ENCODE measurements at regions not wholly inside any gene's neighbourhood (a gene's known extent, or its start where the extent isn't known, plus 50 kb on each side); places are given as distances from the start of the nearest gene placed in this dataset.

GRCh38 chr4:176885224-176885623 lies 92.5 kb upstream of the VEGFC start:
- H2AFZ ChIP-seq (ENCODE audit: low read length), result no peak overlapping the region
- no peak for DNase-seq (ENCODE audit: insufficient read length, low spot score, missing footprints)
- TF ChIP-seq CTCF (IDR thresholded peaks at IDR 0.05; ENCODE audit: extremely low read depth, low read depth, low read length), result no peak

GRCh38 chr4:176886135-176886534 lies 93.4 kb upstream of the VEGFC start:
- Histone ChIP-seq H3K27ac (ENCODE audit: low read depth, low read length) (peak overlapping the region; percentile 88), H3K9me3 (ENCODE audit: low read depth, low read length) (no peaks in the 10 kb centered on the region), H3K27me3 (ENCODE audit: insufficient read depth, low read length) (no peaks in the 10 kb centered on the region), H3K4me2 (ENCODE audit: insufficient read depth, low read length) (no peak overlapping the region), H3K79me2 (ENCODE audit: insufficient read depth, low read length) (peaks cover 13% of the 10 kb centered on the region), H3K36me3 (ENCODE audit: insufficient read depth, low read length) (no peaks in the 10 kb centered on the region), H3K4me1 (ENCODE audit: insufficient read depth, low read length) (peaks cover 43% of the 10 kb centered on the region), H4K20me1 (ENCODE audit: insufficient read depth, low read length) (no peaks in the 10 kb centered on the region), H3K4me3 (ENCODE audit: insufficient read depth, low read length) (no peak overlapping the region), H2AFZ (ENCODE audit: low read length) (no peak overlapping the region)
- TF ChIP-seq CTCF (IDR thresholded peaks at IDR 0.05; ENCODE audit: extremely low read depth, low read depth, low read length), result no peak
- DNase-seq (ENCODE audit: insufficient read length, low spot score, missing footprints), result no peak

More at GRCh38 chr4:176885224-176885623, 92.5 kb upstream of the VEGFC start:
- no peaks in the 10 kb centered on the region for H4K20me1 ChIP-seq (ENCODE audit: insufficient read depth, low read length)
- no peaks in the 10 kb centered on the region for H3K9me3 ChIP-seq (ENCODE audit: low read depth, low read length)
- H3K27ac ChIP-seq (ENCODE audit: low read depth, low read length), result peak overlapping the region; percentile 88
- H3K27me3 ChIP-seq (ENCODE audit: insufficient read depth, low read length), result no peaks in the 10 kb centered on the region
- H3K36me3 ChIP-seq (ENCODE audit: insufficient read depth, low read length), result no peaks in the 10 kb centered on the region
- no peak overlapping the region for H3K4me2 ChIP-seq (ENCODE audit: insufficient read depth, low read length)
- H3K79me2 ChIP-seq (ENCODE audit: insufficient read depth, low read length), result peaks cover 22% of the 10 kb centered on the region
- no peak overlapping the region for H3K4me3 ChIP-seq (ENCODE audit: insufficient read depth, low read length)
- peaks cover 43% of the 10 kb centered on the region for H3K4me1 ChIP-seq (ENCODE audit: insufficient read depth, low read length)

GRCh38 chr4:176889776-176890175 lies 97.1 kb upstream of the VEGFC start:
- no peak for TF ChIP-seq CTCF (IDR thresholded peaks at IDR 0.05; ENCODE audit: extremely low read depth, low read depth, low read length)
- Histone ChIP-seq H2AFZ (ENCODE audit: low read length) (no peak overlapping the region), H3K9me3 (ENCODE audit: low read depth, low read length) (no peaks in the 10 kb centered on the region), H3K4me3 (ENCODE audit: insufficient read depth, low read length) (no peak overlapping the region), H4K20me1 (ENCODE audit: insufficient read depth, low read length) (no peaks in the 10 kb centered on the region), H3K36me3 (ENCODE audit: insufficient read depth, low read length) (no peaks in the 10 kb centered on the region), H3K27ac (ENCODE audit: low read depth, low read length) (no peak overlapping the region), H3K27me3 (ENCODE audit: insufficient read depth, low read length) (no peaks in the 10 kb centered on the region), H3K4me2 (ENCODE audit: insufficient read depth, low read length) (no peak overlapping the region), H3K4me1 (ENCODE audit: insufficient read depth, low read length) (peaks cover 15% of the 10 kb centered on the region), H3K79me2 (ENCODE audit: insufficient read depth, low read length) (peaks cover 5% of the 10 kb centered on the region)
- no peak for DNase-seq (ENCODE audit: insufficient read length, low spot score, missing footprints)

GRCh38 chr4:176894498-176894897 lies 101.8 kb upstream of the VEGFC start:
- no peak overlapping the region for H2AFZ ChIP-seq (ENCODE audit: low read length)
- H3K27ac ChIP-seq (ENCODE audit: low read depth, low read length), result no peak overlapping the region
- H3K36me3 ChIP-seq (ENCODE audit: insufficient read depth, low read length), result no peaks in the 10 kb centered on the region
- DNase-seq (ENCODE audit: insufficient read length, low spot score, missing footprints), result no peak
- H3K4me3 ChIP-seq (ENCODE audit: insufficient read depth, low read length), result no peak overlapping the region
- H3K79me2 ChIP-seq (ENCODE audit: insufficient read depth, low read length), result no peaks in the 10 kb centered on the region
- H3K4me2 ChIP-seq (ENCODE audit: insufficient read depth, low read length), result no peak overlapping the region
- no peak for TF ChIP-seq CTCF (IDR thresholded peaks at IDR 0.05; ENCODE audit: extremely low read depth, low read depth, low read length)
- no peaks in the 10 kb centered on the region for H3K27me3 ChIP-seq (ENCODE audit: insufficient read depth, low read length)
- H4K20me1 ChIP-seq (ENCODE audit: insufficient read depth, low read length), result no peaks in the 10 kb centered on the region
- H3K4me1 ChIP-seq (ENCODE audit: insufficient read depth, low read length), result no peaks in the 10 kb centered on the region
- no peaks in the 10 kb centered on the region for H3K9me3 ChIP-seq (ENCODE audit: low read depth, low read length)
